ENCODE measurements at regions not wholly inside any gene's neighbourhood (a gene's known extent, or its start where the extent isn't known, plus 50 kb on each side); places are given as distances from the start of the nearest gene placed in this dataset.

- Histone ChIP-seq H3K4me3 (no peak overlapping the region), H3K4me1 (no peaks in the 10 kb centered on the region), H3K36me3 (no peaks in the 10 kb centered on the region), H3K9me3 (no peaks in the 10 kb centered on the region), H3K27ac (no peak overlapping the region), H3K27me3 (no peaks in the 10 kb centered on the region)
- TF ChIP-seq CTCF (IDR thresholded peaks at IDR 0.05), result no peak
- intact Hi-C loops (cut with DNase I; ENCODE audit: low total_unique reads), result no loop called here
- no peak for DNase-seq
Measured at GRCh38 chr2:22196806-22197205, 1073.0 kb downstream of the TDRD15 start.

GRCh38 chr2:22198381-22199283, 1074.9 kb downstream of the TDRD15 start:
- no peaks in the 10 kb centered on the region for H3K36me3 ChIP-seq
- no peaks in the 10 kb centered on the region for H3K4me1 ChIP-seq
- no peak overlapping the region for H3K4me3 ChIP-seq
- no peak for TF ChIP-seq CTCF (IDR thresholded peaks at IDR 0.05)
- no peaks in the 10 kb centered on the region for H3K9me3 ChIP-seq
- intact Hi-C loops (cut with DNase I; ENCODE audit: low total_unique reads), result no loop called here
- H3K27me3 ChIP-seq, result no peaks in the 10 kb centered on the region
- DNase-seq, result no peak
- no peak overlapping the region for H3K27ac ChIP-seq

- H3K4me3 ChIP-seq, result no peak overlapping the region
- no peaks in the 10 kb centered on the region for H3K4me1 ChIP-seq
- H3K9me3 ChIP-seq, result no peaks in the 10 kb centered on the region
- no peak for DNase-seq
- TF ChIP-seq CTCF (IDR thresholded peaks at IDR 0.05), result no peak
- H3K27ac ChIP-seq, result no peak overlapping the region
- no peaks in the 10 kb centered on the region for H3K27me3 ChIP-seq
- H3K36me3 ChIP-seq, result no peaks in the 10 kb centered on the region
- intact Hi-C loops (cut with DNase I; ENCODE audit: low total_unique reads), result no loop called here
Measured at GRCh38 chr2:22199994-22200393, 1076.2 kb downstream of the TDRD15 start.

- no peaks in the 10 kb centered on the region for H3K27me3 ChIP-seq
- DNase-seq, result no peak
- H3K4me1 ChIP-seq, result no peaks in the 10 kb centered on the region
- H3K36me3 ChIP-seq, result no peaks in the 10 kb centered on the region
- H3K4me3 ChIP-seq, result no peak overlapping the region
- no peak for TF ChIP-seq CTCF (IDR thresholded peaks at IDR 0.05)
- intact Hi-C loops (cut with DNase I; ENCODE audit: low total_unique reads), result no loop called here
- H3K9me3 ChIP-seq, result no peaks in the 10 kb centered on the region
- H3K27ac ChIP-seq, result no peak overlapping the region
Measured at GRCh38 chr2:22209545-22209944, 1085.8 kb downstream of the TDRD15 start.

GRCh38 chr2:22213237-22213636, 1089.5 kb downstream of the TDRD15 start:
- TF ChIP-seq CTCF (IDR thresholded peaks at IDR 0.05), result no peak
- H3K4me3 ChIP-seq, result no peak overlapping the region
- intact Hi-C loops (cut with DNase I; ENCODE audit: low total_unique reads), result no loop called here
- no peak overlapping the region for H3K27ac ChIP-seq
- H3K27me3 ChIP-seq, result no peaks in the 10 kb centered on the region
- no peak for DNase-seq
- H3K4me1 ChIP-seq, result no peaks in the 10 kb centered on the region
- no peaks in the 10 kb centered on the region for H3K9me3 ChIP-seq
- no peaks in the 10 kb centered on the region for H3K36me3 ChIP-seq
